HG03521 (cell line): ENCODE measurements at regions not wholly inside any gene's neighbourhood (a gene's known extent, or its start where the extent isn't known, plus 50 kb on each side); places are given as distances from the start of the nearest gene placed in this dataset.

ENCODE experiments used
- ATAC-seq: cut with Tn5 transposase; IDR thresholded peaks from one replicate; pipeline ENCODE4 v1.9.1; 2021; ENCODE audit warnings: mild to moderate bottlenecking, moderate library complexity; ENCODE audit not compliant: unreplicated experiment

- ATAC-seq = no peak
These were observed 294.8 kb upstream of the C2CD4B start for GRCh38 chr15:62459875-62460274.

GRCh38 chr15:62462268-62462667 is 297.2 kb upstream of the C2CD4B start:
- ATAC-seq = no peak

GRCh38 chr15:62462721-62463120 is 297.6 kb upstream of the C2CD4B start:
- no peak for ATAC-seq

GRCh38 chr15:62464705-62465104 is 299.6 kb upstream of the C2CD4B start:
- no peak for ATAC-seq

- no peak for ATAC-seq
These were observed 300.1 kb upstream of the C2CD4B start for GRCh38 chr15:62465173-62465572.

GRCh38 chr15:62469478-62469873 is 304.4 kb upstream of the C2CD4B start:
- ATAC-seq = no peak

GRCh38 chr15:62469874-62470688 is 305.0 kb upstream of the C2CD4B start:
- no peak for ATAC-seq

GRCh38 chr15:62472616-62473299 is 307.7 kb upstream of the C2CD4B start:
- ATAC-seq = no peak

GRCh38 chr15:62474021-62474770 is 309.1 kb upstream of the C2CD4B start:
- no peak for ATAC-seq

GRCh38 chr15:62474771-62475124 is 309.7 kb upstream of the C2CD4B start:
- ATAC-seq = no peak

- ATAC-seq = no peak
These were observed 310.5 kb upstream of the C2CD4B start for GRCh38 chr15:62475591-62475990.

GRCh38 chr15:62476163-62476562 is 311.1 kb upstream of the C2CD4B start:
- ATAC-seq = no peak

GRCh38 chr15:62477929-62478328 is 312.8 kb upstream of the C2CD4B start:
- ATAC-seq = no peak

GRCh38 chr15:62482785-62483429 is 317.8 kb upstream of the C2CD4B start:
- ATAC-seq = no peak

- no peak for ATAC-seq
These were observed 318.7 kb upstream of the C2CD4B start for GRCh38 chr15:62483814-62484213.

GRCh38 chr15:62485170-62485720 is 320.2 kb upstream of the C2CD4B start:
- no peak for ATAC-seq

GRCh38 chr15:62486041-62486440 is 321.0 kb upstream of the C2CD4B start:
- ATAC-seq = no peak

- ATAC-seq = no peak
These were observed 323.3 kb upstream of the C2CD4B start for GRCh38 chr15:62488387-62488786.

- ATAC-seq = no peak
These were observed 326.6 kb upstream of the C2CD4B start for GRCh38 chr15:62491642-62492041.

GRCh38 chr15:62492900-62493299 is 327.8 kb upstream of the C2CD4B start:
- ATAC-seq = no peak

GRCh38 chr15:62494197-62494596 is 329.1 kb upstream of the C2CD4B start:
- ATAC-seq = no peak
